Fibroblast of skin of abdomen (primary cell): ENCODE measurements at regions not wholly inside any gene's neighbourhood (a gene's known extent, or its start where the extent isn't known, plus 50 kb on each side); places are given as distances from the start of the nearest gene placed in this dataset.

ENCODE experiments used
- DNase-seq: peaks from one replicate; pipeline ENCODE4 v3.0.0-alpha.2; 2013

GRCh38 chr21:41651830-41652229 is 115.0 kb downstream of the RIPK4 start:
- no peak for DNase-seq

DNA sequence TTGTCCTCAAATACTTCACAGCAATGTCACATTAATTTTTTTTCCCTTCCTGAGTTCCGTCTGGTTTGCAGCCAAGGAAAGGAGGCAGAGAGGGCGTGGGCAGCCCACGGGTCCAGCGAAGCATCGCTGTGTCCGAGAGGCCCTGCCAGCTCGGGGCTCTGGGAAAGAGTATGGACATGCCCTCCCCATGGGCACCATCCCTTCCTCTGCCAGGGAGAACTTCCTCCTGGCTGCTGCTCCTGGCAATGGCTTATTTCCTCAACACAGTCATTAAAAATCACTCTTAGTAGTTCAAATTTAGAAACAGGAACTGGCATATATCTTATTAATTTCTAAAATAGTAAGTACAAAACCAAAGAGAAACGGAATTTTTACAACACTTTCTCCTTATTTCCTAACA is 115.4 kb downstream of the RIPK4 start:
- no peak for DNase-seq

GRCh38 chr21:41650526-41651145 is 116.2 kb downstream of the RIPK4 start:
- DNase-seq = no peak

- peak; percentile 63 for DNase-seq
These were observed 118.2 kb downstream of the RIPK4 start for GRCh38 chr21:41648591-41649031.

- DNase-seq = no peak
These were observed 118.9 kb downstream of the RIPK4 start for GRCh38 chr21:41647806-41648561.

DNA sequence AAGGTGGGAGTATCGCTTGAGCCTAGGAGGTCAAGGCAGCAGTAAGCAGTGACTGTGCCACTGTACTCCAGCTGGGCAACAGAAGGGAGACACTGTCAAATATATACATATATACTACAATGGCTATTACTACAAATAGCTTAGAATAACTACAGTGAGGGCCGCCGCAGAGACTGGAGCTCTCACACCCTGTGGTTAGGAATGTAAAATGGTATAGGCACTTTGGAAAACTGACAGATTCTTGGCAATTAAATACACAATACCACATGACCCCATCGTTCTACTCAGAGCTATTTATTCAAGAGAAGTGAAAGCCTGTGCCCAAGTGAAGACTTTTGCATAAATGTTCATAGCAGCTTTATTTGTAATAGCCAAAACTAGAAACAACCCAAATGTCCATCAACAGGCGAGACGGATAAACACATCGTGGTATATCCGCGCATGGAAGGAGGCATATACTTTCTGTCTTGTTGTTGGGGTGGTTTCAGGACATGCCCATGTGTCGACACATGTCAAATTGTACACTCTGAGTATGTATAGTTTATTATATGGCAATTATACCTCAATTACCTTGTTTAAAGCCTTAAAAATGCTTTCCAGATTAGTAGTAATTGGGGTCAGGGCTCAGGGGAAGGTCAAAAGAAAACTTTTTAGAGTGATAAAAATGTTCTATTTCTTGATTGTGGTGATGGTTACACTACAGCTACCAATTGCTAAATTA is 123.4 kb downstream of the RIPK4 start:
- peak; percentile 64 for DNase-seq

- peak; percentile 95 for DNase-seq
These were observed 124.8 kb downstream of the RIPK4 start for GRCh38 chr21:41641821-41642701.

DNA sequence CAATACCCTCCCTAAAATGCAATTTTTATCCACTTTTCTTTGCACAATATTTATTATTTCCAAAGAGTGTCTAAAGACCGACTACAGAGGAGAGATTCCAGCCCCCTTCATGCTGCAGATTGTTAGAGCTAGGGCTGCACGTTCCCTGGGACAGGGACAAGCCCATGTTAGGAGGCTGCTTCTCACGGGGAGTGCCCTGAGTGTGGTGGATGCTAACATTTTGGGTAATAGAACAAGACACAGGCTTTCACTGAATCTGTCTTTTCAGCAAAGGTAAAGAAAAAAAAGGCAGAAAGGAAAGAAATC is 125.4 kb downstream of the RIPK4 start:
- peak; percentile 23 for DNase-seq

DNA sequence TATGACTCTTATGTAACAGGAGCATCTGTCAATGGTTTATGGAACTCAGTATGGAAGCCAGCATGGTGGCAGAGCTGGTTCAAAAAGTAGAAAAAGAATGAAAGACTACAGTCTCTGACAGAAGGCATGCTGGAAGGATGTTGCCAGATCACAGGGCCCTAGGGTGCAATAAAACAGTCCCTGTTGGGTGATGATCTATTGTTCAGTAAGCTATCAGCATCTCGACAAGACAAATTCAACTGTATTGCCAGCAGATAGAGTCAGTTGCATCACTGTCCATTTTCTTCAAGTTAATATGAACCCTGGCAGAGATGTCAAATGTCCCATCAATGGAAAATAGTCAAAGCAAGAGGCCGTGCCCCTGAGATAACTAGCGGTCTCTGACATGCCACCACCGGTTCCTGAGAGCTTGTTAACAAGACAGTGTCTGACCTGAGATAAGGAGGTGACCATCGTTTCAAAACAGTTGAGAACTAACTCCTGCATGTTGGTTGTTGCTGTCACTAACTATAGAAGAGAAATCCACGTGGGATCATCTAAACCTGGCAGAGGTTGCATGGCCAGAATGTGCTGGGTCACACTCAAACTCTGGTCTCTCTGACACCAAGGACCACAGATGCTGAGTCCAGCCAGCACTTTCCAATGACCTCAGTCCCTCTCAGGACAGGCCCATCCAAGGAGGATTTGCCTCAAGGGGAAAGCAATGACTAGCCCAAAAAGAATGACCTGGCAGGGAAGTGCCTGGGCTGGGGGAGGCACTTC is 125.9 kb downstream of the RIPK4 start:
- peak; percentile 46 for DNase-seq

DNA sequence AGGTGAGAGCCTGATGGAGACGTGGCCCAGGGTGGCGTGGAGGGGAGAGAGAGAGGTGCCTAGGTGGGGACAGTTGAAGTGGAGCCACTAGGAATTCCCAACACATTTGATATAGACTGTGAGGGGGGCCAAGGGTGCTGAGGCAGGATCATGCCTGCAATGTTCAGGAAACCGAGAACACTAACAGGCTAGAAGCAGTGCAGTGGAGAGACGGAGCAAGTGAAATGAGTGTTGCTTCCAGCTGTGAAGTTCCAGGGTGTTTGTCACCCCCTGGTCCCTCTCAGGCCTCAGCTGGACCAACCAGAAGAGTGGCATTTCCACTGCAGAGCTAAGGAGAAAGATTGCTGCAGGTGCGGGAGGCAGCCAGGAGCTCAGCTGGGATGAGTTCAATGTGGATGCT is 127.1 kb downstream of the RIPK4 start:
- DNase-seq = no peak

DNA sequence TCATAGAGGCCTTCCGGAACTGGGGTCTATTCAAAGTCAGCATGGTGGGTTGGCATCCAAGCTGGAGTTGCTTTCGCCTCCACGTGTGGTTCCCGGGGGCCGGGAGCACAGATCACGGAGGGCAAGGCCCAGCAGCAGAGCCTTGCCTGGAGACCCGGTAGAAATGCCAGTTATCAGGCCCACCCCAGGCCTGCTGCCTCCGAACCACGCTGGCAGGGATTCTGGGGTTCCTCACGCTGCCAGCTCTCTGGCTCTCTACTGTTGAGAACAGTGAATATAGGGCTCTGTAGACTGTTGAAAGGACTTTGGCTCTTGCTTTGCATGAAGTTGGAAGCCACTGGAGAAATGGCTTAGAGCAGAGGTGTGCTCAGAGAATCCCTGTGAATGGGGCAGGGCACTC is 127.5 kb downstream of the RIPK4 start:
- DNase-seq = no peak

DNA sequence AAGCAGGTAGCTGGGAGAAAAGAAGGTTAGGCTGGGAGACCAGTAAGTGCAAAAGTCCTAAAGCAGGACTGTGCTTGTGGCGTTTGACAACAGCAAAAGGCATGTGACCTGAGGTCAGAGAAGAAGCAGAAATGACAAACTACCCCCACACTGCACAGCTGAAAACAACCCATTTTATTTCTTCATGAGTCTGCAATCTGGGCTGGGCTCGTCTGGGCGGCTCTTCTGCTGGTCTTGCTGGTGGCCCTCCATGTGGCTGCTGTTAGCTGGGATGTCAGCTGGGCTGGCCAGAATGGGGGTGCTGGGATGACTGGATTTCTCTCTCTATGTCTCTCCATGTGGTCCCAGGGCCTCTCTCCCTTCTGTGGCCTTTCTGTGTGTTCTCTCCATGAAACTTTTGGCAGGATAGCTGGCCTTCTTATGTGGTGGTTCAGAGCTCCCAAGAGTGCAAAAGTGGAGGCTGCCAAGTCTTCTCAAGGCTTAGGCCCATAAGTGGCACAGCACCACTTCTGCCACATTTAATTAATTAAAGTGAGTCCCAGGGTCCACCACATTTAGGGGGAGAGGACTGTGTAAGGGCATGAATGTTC is 128.6 kb downstream of the RIPK4 start:
- DNase-seq = no peak

DNA sequence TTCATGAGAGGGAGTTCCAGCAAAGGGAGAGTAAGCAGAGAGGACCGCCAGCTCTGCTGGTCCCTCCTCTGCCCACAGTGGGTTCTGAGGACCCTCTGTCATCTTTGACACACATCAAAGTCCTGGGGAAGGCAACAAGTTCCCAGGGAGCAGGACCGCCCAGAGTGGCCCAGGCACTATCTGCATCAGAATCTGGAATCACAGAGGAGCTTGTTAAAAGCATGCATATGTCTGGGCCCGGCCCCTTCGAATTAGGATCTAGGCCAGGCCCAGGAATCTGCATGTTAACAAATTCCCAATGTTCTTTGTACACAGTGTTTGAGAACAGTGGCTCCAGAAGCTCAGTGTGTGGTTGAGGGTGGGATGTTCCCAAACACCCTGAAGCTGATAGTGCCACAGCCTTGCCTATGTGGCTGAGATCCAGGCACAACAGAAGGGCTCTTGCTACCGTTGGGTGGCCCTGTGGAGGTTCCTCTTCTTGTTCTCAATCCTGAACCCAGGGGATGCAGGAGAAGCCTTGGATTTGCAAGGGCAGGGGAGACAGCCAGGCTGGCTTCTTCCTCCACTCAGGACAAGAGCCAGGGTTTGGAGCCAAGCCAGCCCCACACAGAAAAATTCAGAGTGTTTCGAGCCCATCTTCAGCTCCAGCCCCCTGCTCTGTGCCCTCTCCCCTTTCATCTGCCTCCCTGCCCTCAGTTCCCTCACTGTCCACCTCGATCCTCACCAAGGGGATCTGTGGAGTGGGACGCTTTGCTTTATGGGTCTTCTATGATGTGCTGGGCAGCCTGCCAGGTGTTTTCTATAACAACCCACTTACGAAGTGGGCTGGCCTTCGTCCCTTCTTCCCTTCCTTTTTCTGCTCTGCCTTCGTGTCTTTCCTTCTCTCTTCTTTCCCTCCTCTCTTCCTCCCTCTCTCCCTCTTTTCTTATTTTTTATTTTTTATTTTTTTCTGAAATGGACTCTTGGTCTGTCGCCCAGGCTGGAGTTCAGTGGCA is 129.0 kb upstream of the TMPRSS2 start:
- no peak for DNase-seq

DNA sequence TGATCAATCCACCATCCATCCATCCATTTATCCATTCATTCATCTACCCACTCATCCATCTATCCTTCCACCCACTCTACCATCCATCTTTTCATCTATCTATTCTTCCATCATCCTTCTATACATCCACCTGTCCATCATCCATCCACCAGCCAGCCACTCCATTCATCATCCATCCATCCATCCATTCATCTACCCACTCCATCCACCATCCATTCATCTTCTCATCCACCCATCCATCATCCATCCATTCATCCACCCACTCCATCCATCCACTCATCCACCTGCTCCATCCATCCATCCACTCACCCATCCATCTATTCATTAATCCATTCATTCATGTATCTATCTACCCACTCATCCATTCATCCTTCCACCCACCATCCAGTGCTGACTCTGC is 127.9 kb upstream of the TMPRSS2 start:
- DNase-seq = no peak

- peak; percentile 49 for DNase-seq
These were observed 126.9 kb upstream of the TMPRSS2 start for GRCh38 chr21:41634858-41635257.

DNA sequence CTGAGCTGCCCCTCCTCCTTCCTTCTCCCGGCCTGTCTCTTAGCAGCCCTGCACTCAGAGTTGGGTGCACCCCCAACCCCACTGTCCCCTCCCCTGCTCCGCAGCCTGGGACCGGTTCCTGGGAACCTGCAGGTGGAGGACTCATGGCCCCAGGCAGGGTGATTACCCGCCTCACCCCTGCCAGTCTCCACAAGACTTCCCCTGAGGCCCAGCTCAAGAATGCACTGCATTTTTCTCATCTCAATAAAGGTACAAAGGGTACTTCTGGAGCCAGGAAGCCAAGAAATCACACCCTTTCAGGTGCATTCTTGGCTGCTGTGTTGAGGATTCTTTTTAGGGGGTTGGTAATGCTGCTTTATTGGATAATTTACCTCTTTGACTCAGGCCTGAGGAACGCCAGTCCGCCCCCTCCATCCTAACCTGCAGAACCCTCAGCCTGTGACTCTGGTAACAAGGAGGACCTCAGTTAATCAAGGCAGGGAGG is 126.3 kb upstream of the TMPRSS2 start:
- no peak for DNase-seq

- no peak for DNase-seq
These were observed 125.7 kb upstream of the TMPRSS2 start for GRCh38 chr21:41633627-41634026.

GRCh38 chr21:41632748-41633475 is 125.0 kb upstream of the TMPRSS2 start:
- no peak for DNase-seq
